WTC11 (cell line): ENCODE measurements at regions not wholly inside any gene's neighbourhood (a gene's known extent, or its start where the extent isn't known, plus 50 kb on each side); places are given as distances from the start of the nearest gene placed in this dataset.

ENCODE experiments used
- CTCF ChIP-seq: fragments of 200-600 bp; IDR thresholded peaks from 2 replicates; pipeline ENCODE4 v1.8.0; 2022; ENCODE audit warnings: antibody characterized with exemption
- ZBTB21 ChIP-seq: sonication (generic); formaldehyde crosslinking; IDR thresholded peaks from 2 replicates; pipeline ENCODE4 v1.8.1; 2023; ENCODE audit warnings: mild to moderate bottlenecking, missing genetic modification reagents, borderline replicate concordance

DNA sequence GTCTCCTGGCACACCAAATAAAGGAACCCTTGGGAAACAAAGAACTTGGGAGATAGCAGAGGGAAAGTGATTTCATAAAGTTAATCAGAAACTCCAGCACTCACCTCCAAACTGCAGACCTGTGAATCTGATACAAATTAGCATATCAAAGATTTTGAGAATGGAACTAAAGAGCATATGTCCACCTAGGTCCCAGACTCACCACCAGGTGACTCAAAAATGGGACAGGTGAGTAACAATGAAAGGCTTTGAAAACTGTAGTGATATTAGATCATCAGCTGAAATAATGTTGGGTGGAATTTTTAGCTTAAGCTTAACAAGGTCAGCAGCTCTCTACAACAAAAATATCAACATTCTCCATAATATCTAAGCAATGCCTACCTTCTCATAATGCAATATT is 214.8 kb downstream of the RERGL start:
- TF ChIP-seq ZBTB21 (CRISPR knock-in tag): no peak
- TF ChIP-seq CTCF: no peak
